CD4-positive, alpha-beta memory T cell (primary cell): ENCODE measurements at regions not wholly inside any gene's neighbourhood (a gene's known extent, or its start where the extent isn't known, plus 50 kb on each side); places are given as distances from the start of the nearest gene placed in this dataset.

Experiments used
- CTCF ChIA-PET: fragments of 350-600 bp; sonication (Branson Sonifier 250); formaldehyde crosslinking; loops from one replicate; lab custom pipeline; 2021; ENCODE audit warnings: inconsistent platforms; ENCODE audit not compliant: partially characterized antibody; lab: Charles Lee
- POLR2A ChIA-PET: fragments of 350-600 bp; sonication (Branson Sonifier 250); formaldehyde crosslinking; loops from one replicate; lab custom pipeline; 2021; ENCODE audit not compliant: partially characterized antibody; lab: Charles Lee
- DNase-seq, 5 donors: peaks; one replicate each; pipeline versions ENCODE4 v3.0.0 to v3.0.0-alpha.2; 2020 to 2022; ENCODE audit warnings: mixed read lengths in 1 of 5
- H3K27ac ChIP-seq: one replicate; pipeline ENCODE4 v1.7.0; 2013; ENCODE audit warnings: low read depth, low read length
- H3K27me3 ChIP-seq: 2 replicates; pipeline ENCODE4 v1.7.0; 2013; ENCODE audit warnings: mild to moderate bottlenecking, low read length, moderate library complexity; ENCODE audit not compliant: insufficient read depth
- H3K36me3 ChIP-seq: 2 replicates; pipeline ENCODE4 v1.7.0; 2013; ENCODE audit warnings: mild to moderate bottlenecking, low read length, moderate library complexity; ENCODE audit not compliant: insufficient read depth
- H3K4me1 ChIP-seq: 2 replicates; pipeline ENCODE4 v1.7.0; 2013; ENCODE audit warnings: mild to moderate bottlenecking, low read length, moderate library complexity; ENCODE audit not compliant: insufficient read depth
- H3K4me3 ChIP-seq, 2 donors: one replicate each; pipeline ENCODE4 v1.7.0; 2013; ENCODE audit warnings: low read length in 2 of 2, mild to moderate bottlenecking in 1 of 2
- H3K9me3 ChIP-seq, 2 donors: one replicate each; pipeline ENCODE4 v1.7.0; 2013; ENCODE audit warnings: low read length in 2 of 2, control low read depth in 1 of 2; ENCODE audit not compliant: control insufficient read depth in 1 of 2
- H3K27ac Mint-ChIP-seq, 7 donors: one replicate each; pipeline ENCODE4 v1.8.0; 2020 to 2021; ENCODE audit warnings: mixed read lengths in 7 of 7, mild to moderate bottlenecking in 6 of 7, inconsistent platforms in 3 of 7, moderate library complexity in 3 of 7
- H3K27me3 Mint-ChIP-seq, 2 donors: one replicate each; pipeline ENCODE4 v1.8.0; 2020 to 2021; ENCODE audit warnings: mixed read lengths in 2 of 2
- H3K36me3 Mint-ChIP-seq, 2 donors: one replicate each; pipeline ENCODE4 v1.8.0; 2020 to 2021; ENCODE audit warnings: mixed read lengths in 2 of 2, inconsistent platforms in 1 of 2, mild to moderate bottlenecking in 1 of 2
- H3K4me1 Mint-ChIP-seq, 4 donors: one replicate each; pipeline ENCODE4 v1.8.0; 2020 to 2021; ENCODE audit warnings: mixed read lengths in 4 of 4, mild to moderate bottlenecking in 1 of 4
- H3K4me3 Mint-ChIP-seq, 8 donors: one replicate each; pipeline ENCODE4 v1.8.0; 2020 to 2021; ENCODE audit warnings: mixed read lengths in 8 of 8, mild to moderate bottlenecking in 7 of 8, moderate library complexity in 6 of 8, inconsistent platforms in 3 of 8
- H3K9me3 Mint-ChIP-seq, 8 donors: one replicate each; pipeline ENCODE4 v1.8.0; 2020 to 2021; ENCODE audit warnings: mixed read lengths in 8 of 8, mild to moderate bottlenecking in 5 of 8, inconsistent platforms in 3 of 8, moderate library complexity in 1 of 8
- intact Hi-C: fragments of 100-400 bp; cut with micrococcal nuclease; formaldehyde crosslinking; loops from one replicate; pipeline ENCODE4 v1.15.1; 2023

DNA sequence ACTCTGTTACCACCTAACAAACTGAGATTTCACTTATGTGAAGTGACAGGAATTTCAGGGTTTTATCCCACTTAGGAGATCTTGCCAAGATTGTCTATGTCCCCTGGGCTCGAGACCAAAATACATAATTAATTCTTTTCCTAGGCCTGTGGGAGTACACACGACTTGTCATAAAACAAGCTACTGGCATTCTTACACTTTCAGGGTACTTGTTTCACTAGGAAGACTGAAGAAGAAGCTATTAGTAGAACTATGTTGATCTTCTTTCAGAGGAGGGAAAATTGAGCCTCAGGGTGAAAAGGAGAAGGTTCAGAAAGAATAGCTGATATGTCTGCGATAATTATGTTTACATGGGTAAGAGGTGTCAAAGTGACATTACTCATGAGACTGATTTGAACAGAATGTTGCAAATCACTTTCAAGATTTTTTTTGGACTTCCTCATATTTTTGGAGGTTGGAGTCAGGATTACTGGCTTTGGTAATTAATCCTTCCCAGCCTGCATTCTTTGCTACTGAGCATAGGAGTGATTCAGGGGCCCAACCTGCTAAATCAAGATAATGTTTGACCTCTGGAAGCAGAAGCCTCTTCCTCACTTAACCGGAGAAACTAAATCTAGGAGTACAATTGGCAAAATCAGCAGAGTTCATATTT, 240.0 kb upstream of the NT5C1B start:
- H3K4me3 Mint-ChIP-seq: no peak overlapping the region
- no peaks in the 10 kb centered on the region for H3K36me3 Mint-ChIP-seq
- intact Hi-C loops: no loop called here
- Histone ChIP-seq H3K4me1 (no peaks in the 10 kb centered on the region), H3K27me3 (no peaks in the 10 kb centered on the region), H3K36me3 (no peaks in the 10 kb centered on the region), H3K4me3 (no peak overlapping the region), H3K9me3 (no peaks in the 10 kb centered on the region), H3K27ac (no peak overlapping the region)
- ChIA-PET POLR2A (no interaction called here), CTCF (no interaction called here)
- H3K27ac Mint-ChIP-seq: no peak overlapping the region
- no peaks in the 10 kb centered on the region for H3K9me3 Mint-ChIP-seq
- no peak for DNase-seq
- no peaks in the 10 kb centered on the region for H3K27me3 Mint-ChIP-seq
- no peaks in the 10 kb centered on the region for H3K4me1 Mint-ChIP-seq

DNA sequence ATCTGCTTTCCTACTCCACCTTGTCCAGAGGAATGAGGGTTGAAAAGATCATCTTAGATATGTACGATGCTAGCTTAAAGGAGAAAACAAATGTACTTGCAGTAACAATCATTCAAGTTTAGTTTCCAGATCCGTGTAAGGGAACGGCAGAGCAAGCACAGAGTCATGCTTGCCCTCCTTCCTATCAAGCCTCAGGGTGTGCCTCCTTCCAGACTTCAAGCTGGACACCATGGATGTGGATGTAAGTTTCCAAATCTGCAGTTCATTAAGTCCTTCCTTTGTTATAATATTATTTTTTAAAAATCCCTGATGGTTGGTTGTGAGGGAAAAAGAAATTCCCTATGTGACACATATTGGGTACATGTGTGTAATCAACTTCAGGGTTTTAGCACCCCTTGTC, 238.9 kb upstream of the NT5C1B start:
- H3K4me1 Mint-ChIP-seq: no peaks in the 10 kb centered on the region
- intact Hi-C loops: no loop called here
- peaks cover 0 to 4% of the 10 kb centered on the region in 2 donors for H3K36me3 Mint-ChIP-seq
- H3K4me1 ChIP-seq: no peaks in the 10 kb centered on the region
- no peaks in the 10 kb centered on the region for H3K27me3 ChIP-seq
- H3K4me3 ChIP-seq: no peak overlapping the region
- CTCF ChIA-PET: no interaction called here
- DNase-seq: no peak
- H3K27ac ChIP-seq: no peak overlapping the region
- no peak overlapping the region for H3K27ac Mint-ChIP-seq
- POLR2A ChIA-PET: no interaction called here
- no peaks in the 10 kb centered on the region for H3K27me3 Mint-ChIP-seq
- H3K9me3 ChIP-seq: no peaks in the 10 kb centered on the region
- no peak overlapping the region for H3K4me3 Mint-ChIP-seq
- H3K9me3 Mint-ChIP-seq: no peaks in the 10 kb centered on the region
- no peaks in the 10 kb centered on the region for H3K36me3 ChIP-seq

DNA sequence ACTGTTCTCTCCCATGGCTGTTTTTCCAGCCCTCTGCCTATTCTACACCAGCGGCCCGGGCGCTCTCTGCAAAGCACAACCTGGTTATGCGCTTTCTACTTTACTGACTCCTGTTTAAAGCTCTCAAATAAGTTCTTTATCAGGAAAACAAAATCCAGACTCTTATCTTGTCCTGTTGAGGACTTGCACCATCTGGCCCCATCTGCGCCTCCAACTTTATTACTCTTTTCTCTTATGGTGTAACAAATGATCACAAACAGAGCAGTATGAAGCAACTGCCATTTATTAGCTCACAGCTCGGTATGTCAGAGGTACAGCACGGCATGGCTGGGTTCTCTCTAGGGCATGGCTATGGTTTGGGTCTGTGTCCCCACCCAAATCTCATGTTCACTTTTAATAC, 236.5 kb upstream of the NT5C1B start:
- Mint-ChIP-seq H3K9me3 (peaks cover 0 to 2% (median 0%) of the 10 kb centered on the region in 8 donors), H3K36me3 (peaks cover 0 to 4% of the 10 kb centered on the region in 2 donors), H3K4me3 (no peak overlapping the region), H3K27ac (no peak overlapping the region), H3K4me1 (no peaks in the 10 kb centered on the region), H3K27me3 (no peaks in the 10 kb centered on the region)
- no peak overlapping the region for H3K4me3 ChIP-seq
- ChIA-PET CTCF (no interaction called here), POLR2A (no interaction called here)
- no peaks in the 10 kb centered on the region for H3K4me1 ChIP-seq
- no peaks in the 10 kb centered on the region for H3K27me3 ChIP-seq
- no peak overlapping the region for H3K27ac ChIP-seq
- intact Hi-C loops: no loop called here
- no peak for DNase-seq
- H3K36me3 ChIP-seq: no peaks in the 10 kb centered on the region
- no peaks in the 10 kb centered on the region for H3K9me3 ChIP-seq

DNA sequence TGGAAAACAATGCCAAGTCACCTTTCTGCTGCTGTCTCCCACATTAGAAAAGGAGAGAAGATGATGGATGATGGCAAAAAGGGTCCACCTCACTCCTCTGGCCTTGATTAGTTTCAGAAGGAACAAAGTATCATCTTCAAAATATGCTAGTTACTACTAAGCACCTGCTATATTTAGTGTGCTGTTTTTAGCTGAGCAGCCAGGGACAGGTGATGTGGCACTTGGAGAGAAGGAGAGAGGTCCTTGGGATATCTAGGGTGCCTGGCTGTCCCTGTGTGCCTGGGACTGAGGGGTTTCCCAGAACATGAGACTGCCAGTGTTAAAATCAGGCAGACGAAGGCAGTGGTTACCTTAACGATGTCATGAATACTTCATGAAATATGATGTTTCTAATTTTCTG, 235.5 kb upstream of the NT5C1B start:
- Histone ChIP-seq H3K27me3 (no peaks in the 10 kb centered on the region), H3K9me3 (no peaks in the 10 kb centered on the region), H3K27ac (no peak overlapping the region), H3K36me3 (no peaks in the 10 kb centered on the region), H3K4me3 (no peak overlapping the region), H3K4me1 (no peaks in the 10 kb centered on the region)
- no peaks in the 10 kb centered on the region for H3K27me3 Mint-ChIP-seq
- H3K4me3 Mint-ChIP-seq: no peak overlapping the region
- no peak for DNase-seq
- H3K27ac Mint-ChIP-seq: no peak overlapping the region
- ChIA-PET POLR2A (no interaction called here), CTCF (no interaction called here)
- H3K36me3 Mint-ChIP-seq: peaks cover 0 to 4% of the 10 kb centered on the region in 2 donors
- peaks cover 0 to 2% (median 0%) of the 10 kb centered on the region in 8 donors for H3K9me3 Mint-ChIP-seq
- H3K4me1 Mint-ChIP-seq: no peaks in the 10 kb centered on the region
- intact Hi-C loops: no loop called here

DNA sequence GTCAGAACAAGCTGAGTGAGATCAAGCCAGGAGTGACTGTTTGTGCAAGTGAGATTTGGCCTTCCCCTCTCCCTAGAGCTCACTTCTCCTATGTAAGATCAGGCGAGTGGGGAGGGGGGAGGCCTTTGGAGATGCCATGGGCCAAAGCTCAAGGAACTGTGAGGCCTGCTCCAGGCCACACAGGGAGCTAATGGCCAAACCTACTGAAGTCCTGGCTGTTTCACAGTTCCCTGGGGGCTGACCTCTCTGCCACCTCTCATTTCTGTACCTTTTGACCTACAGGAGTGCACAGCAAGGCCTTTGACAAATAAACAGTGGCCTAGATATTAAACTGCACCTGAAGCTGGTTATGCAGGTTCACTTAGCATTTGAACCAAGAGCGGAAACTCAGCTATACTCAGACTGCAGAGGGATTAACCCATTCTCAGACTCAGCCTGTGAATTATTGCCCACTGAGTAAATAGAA, 235.0 kb upstream of the NT5C1B start:
- no peak overlapping the region for H3K27ac Mint-ChIP-seq
- no peaks in the 10 kb centered on the region for H3K9me3 ChIP-seq

DNA sequence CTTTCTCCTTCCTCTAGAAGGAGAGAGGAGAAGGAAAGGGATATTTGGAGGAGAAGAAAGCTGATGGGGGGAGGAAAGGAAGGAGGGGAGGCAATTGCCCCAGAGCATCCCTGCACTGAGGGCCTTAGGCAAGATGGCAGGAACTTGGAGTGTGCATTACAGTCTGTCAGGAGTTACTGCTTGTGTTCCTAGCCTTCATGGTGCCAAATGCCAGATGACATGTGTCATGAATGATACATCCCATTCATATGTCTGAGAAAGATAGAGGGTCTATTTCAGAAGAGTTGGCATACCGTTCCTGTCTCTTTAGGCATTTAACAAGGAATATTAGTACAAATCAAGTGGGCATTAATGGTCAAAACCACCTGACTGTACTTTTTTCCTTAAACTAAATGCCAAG, 232.1 kb upstream of the NT5C1B start:
- H3K9me3 ChIP-seq: no peaks in the 10 kb centered on the region
- POLR2A ChIA-PET: no interaction called here
- peaks cover 0 to 4% of the 10 kb centered on the region in 2 donors for H3K36me3 Mint-ChIP-seq
- no peak overlapping the region for H3K4me3 ChIP-seq
- CTCF ChIA-PET: no interaction called here
- no peaks in the 10 kb centered on the region for H3K27me3 Mint-ChIP-seq
- no peaks in the 10 kb centered on the region for H3K27me3 ChIP-seq
- H3K36me3 ChIP-seq: no peaks in the 10 kb centered on the region
- no peak overlapping the region for H3K27ac ChIP-seq
- DNase-seq: no peak
- no peak overlapping the region for H3K27ac Mint-ChIP-seq
- no peaks in the 10 kb centered on the region for H3K4me1 ChIP-seq
- peaks cover 0 to 2% (median 0%) of the 10 kb centered on the region in 8 donors for H3K9me3 Mint-ChIP-seq
- H3K4me3 Mint-ChIP-seq: no peak overlapping the region
- no peaks in the 10 kb centered on the region for H3K4me1 Mint-ChIP-seq
- intact Hi-C loops: no loop called here

More for the DNA sequence above, 235.0 kb upstream of the NT5C1B start:
- CTCF ChIA-PET: no interaction called here
- Mint-ChIP-seq H3K9me3 (peaks cover 0 to 2% (median 0%) of the 10 kb centered on the region in 8 donors), H3K4me1 (no peaks in the 10 kb centered on the region), H3K36me3 (peaks cover 0 to 4% of the 10 kb centered on the region in 2 donors), H3K4me3 (no peak overlapping the region), H3K27me3 (no peaks in the 10 kb centered on the region)
- POLR2A ChIA-PET: no interaction called here
- no peak overlapping the region for H3K4me3 ChIP-seq
- intact Hi-C loops: no loop called here
- no peak for DNase-seq
- H3K4me1 ChIP-seq: no peaks in the 10 kb centered on the region
- H3K36me3 ChIP-seq: no peaks in the 10 kb centered on the region
- no peak overlapping the region for H3K27ac ChIP-seq
- no peaks in the 10 kb centered on the region for H3K27me3 ChIP-seq

DNA sequence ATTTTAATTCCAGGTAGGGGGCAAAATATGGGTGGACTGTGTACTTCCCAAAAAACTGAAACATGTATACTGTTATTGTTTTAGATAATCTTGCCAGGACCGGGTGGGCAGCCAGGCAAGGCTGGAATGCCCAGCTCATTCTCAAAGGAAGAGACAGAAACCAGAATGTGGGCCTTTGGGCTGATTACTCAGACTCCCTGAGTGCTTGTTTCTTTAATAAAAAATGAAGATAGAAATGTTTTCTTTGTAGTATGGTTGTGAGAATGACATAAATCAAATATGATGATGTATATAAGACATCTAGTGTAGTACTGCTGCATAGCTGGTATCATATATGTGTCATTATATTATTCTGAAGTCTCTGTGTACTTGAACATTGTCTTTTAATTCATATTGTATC, 231.6 kb upstream of the NT5C1B start:
- ChIA-PET CTCF (interaction anchor here (0.6 kb wide), 1 partner anchor 1788 kb away, joined by 4 read pairs; no protein-coding TSS in a partner anchor), POLR2A (no interaction called here)
- Mint-ChIP-seq H3K27ac (no peak overlapping the region), H3K9me3 (peaks cover 0 to 2% (median 0%) of the 10 kb centered on the region in 8 donors), H3K27me3 (no peaks in the 10 kb centered on the region), H3K36me3 (peaks cover 0 to 6% of the 10 kb centered on the region in 2 donors), H3K4me1 (no peaks in the 10 kb centered on the region), H3K4me3 (no peak overlapping the region)
- H3K4me3 ChIP-seq: no peak overlapping the region
- H3K27ac ChIP-seq: no peak overlapping the region
- H3K4me1 ChIP-seq: no peaks in the 10 kb centered on the region
- no peaks in the 10 kb centered on the region for H3K27me3 ChIP-seq
- intact Hi-C loops: no loop called here
- no peak for DNase-seq
- H3K9me3 ChIP-seq: no peaks in the 10 kb centered on the region
- H3K36me3 ChIP-seq: no peaks in the 10 kb centered on the region
